ENCODE measurements at regions not wholly inside any gene's neighbourhood (a gene's known extent, or its start where the extent isn't known, plus 50 kb on each side); places are given as distances from the start of the nearest gene placed in this dataset.

- no peak for TF ChIP-seq CTCF (IDR thresholded peaks at IDR 0.05; ENCODE audit: low read length, missing control alignments)
- no peak for DNase-seq (ENCODE audit: low read depth)
- H3K4me3 ChIP-seq (replicated peaks; ENCODE audit: low read depth, low read length): no peak overlapping the region
These were observed 98.1 kb downstream of the NEDD1 start for GRCh38 chr12:97005174-97005573.

GRCh38 chr12:97005646-97006045 is 98.6 kb downstream of the NEDD1 start:
- no peak overlapping the region for H3K4me3 ChIP-seq (replicated peaks; ENCODE audit: low read depth, low read length)
- no peak for DNase-seq (ENCODE audit: low read depth)
- TF ChIP-seq CTCF (IDR thresholded peaks at IDR 0.05; ENCODE audit: low read length, missing control alignments): no peak

- TF ChIP-seq CTCF (IDR thresholded peaks at IDR 0.05; ENCODE audit: low read length, missing control alignments): no peak
- no peak overlapping the region for H3K4me3 ChIP-seq (replicated peaks; ENCODE audit: low read depth, low read length)
- no peak for DNase-seq (ENCODE audit: low read depth)
These were observed 99.5 kb downstream of the NEDD1 start for GRCh38 chr12:97006585-97006984.

- H3K4me3 ChIP-seq (replicated peaks; ENCODE audit: low read depth, low read length): no peak overlapping the region
- no peak for TF ChIP-seq CTCF (IDR thresholded peaks at IDR 0.05; ENCODE audit: low read length, missing control alignments)
- no peak for DNase-seq (ENCODE audit: low read depth)
These were observed 109.1 kb downstream of the NEDD1 start for GRCh38 chr12:97016163-97016562.

GRCh38 chr12:97017213-97017612 is 110.2 kb downstream of the NEDD1 start:
- no peak for TF ChIP-seq CTCF (IDR thresholded peaks at IDR 0.05; ENCODE audit: low read length, missing control alignments)
- DNase-seq (ENCODE audit: low read depth): no peak
- no peak overlapping the region for H3K4me3 ChIP-seq (replicated peaks; ENCODE audit: low read depth, low read length)

- no peak for DNase-seq (ENCODE audit: low read depth)
- no peak for TF ChIP-seq CTCF (IDR thresholded peaks at IDR 0.05; ENCODE audit: low read length, missing control alignments)
- H3K4me3 ChIP-seq (replicated peaks; ENCODE audit: low read depth, low read length): no peak overlapping the region
These were observed 115.6 kb downstream of the NEDD1 start for GRCh38 chr12:97022536-97023230.

GRCh38 chr12:97024393-97024792 is 117.3 kb downstream of the NEDD1 start:
- no peak overlapping the region for H3K4me3 ChIP-seq (replicated peaks; ENCODE audit: low read depth, low read length)
- no peak for TF ChIP-seq CTCF (IDR thresholded peaks at IDR 0.05; ENCODE audit: low read length, missing control alignments)
- no peak for DNase-seq (ENCODE audit: low read depth)

Measured in fibroblast of pulmonary artery (primary cell).